ENCODE measurements at regions not wholly inside any gene's neighbourhood (a gene's known extent, or its start where the extent isn't known, plus 50 kb on each side); places are given as distances from the start of the nearest gene placed in this dataset.

- CTCF ChIA-PET (ENCODE audit: partially characterized antibody) = interaction anchor here (1.7 to 2.3 kb wide), 2 partner anchors 25 to 55 kb away, joined by 5 to 6 read pairs; no protein-coding TSS in a partner anchor
- Histone ChIP-seq H3K9me3 (ENCODE audit: insufficient read depth in 2 of 2, low read depth in 1 of 2, low read length in 1 of 2) (no peaks in the 10 kb centered on the region), H3K27ac (ENCODE audit: low read depth, low read length) (no peak overlapping the region), H4K5ac (ENCODE audit: insufficient read length, low read depth, low read length) (no peak overlapping the region), H2BK12ac (ENCODE audit: low read depth, low read length) (no peak overlapping the region), H3K23me2 (ENCODE audit: low read depth, low read length) (no peaks in the 10 kb centered on the region), H3K56ac (replicated peaks; ENCODE audit: insufficient read length, low read depth, low read length) (no peak overlapping the region), H2BK5ac (ENCODE audit: low read depth, low read length) (no peak overlapping the region), H2BK20ac (ENCODE audit: low read length) (no peak overlapping the region), H3K18ac (ENCODE audit: extremely low read depth, low read length) (no peak overlapping the region), H3K4ac (replicated peaks; ENCODE audit: insufficient read length, low read depth, low read length) (no peak overlapping the region), H2BK15ac (ENCODE audit: low read length) (no peak overlapping the region), H3K4me1 (replicated peaks in 1 of 4; ENCODE audit: control insufficient read depth in 3 of 4, insufficient read depth in 4 of 4, low read length in 3 of 4) (no peaks in the 10 kb centered on the region), H3K14ac (ENCODE audit: insufficient read length) (no peak overlapping the region), H4K8ac (ENCODE audit: extremely low read depth, insufficient read depth, low read length) (no peak overlapping the region), H4K91ac (replicated peaks; ENCODE audit: insufficient read length, low read length) (no peak overlapping the region), H3K27me3 (replicated peaks in 1 of 4; ENCODE audit: control insufficient read depth in 3 of 4, extremely low read depth in 1 of 4, insufficient read depth in 3 of 4, low read length in 3 of 4) (no peaks in the 10 kb centered on the region), H3K4me3 (ENCODE audit: extremely low read depth in 1 of 4, insufficient read depth in 2 of 4, low read depth in 3 of 4, low read length in 4 of 4) (no peak overlapping the region), H3K4me2 (ENCODE audit: insufficient read depth in 1 of 2, low read depth in 2 of 2, low read length in 2 of 2) (no peak overlapping the region), H2AFZ (ENCODE audit: low read length) (no peak overlapping the region), H3K79me1 (ENCODE audit: low read depth, low read length) (no peaks in the 10 kb centered on the region), H4K20me1 (replicated peaks in 1 of 2; ENCODE audit: control insufficient read depth in 1 of 2, insufficient read depth in 2 of 2, low read length in 2 of 2) (no peaks in the 10 kb centered on the region), H3K23ac (ENCODE audit: insufficient read length) (no peak overlapping the region), H2AK5ac (ENCODE audit: low read depth, low read length) (no peak overlapping the region), H3K9ac (replicated peaks in 1 of 4; ENCODE audit: extremely low read depth in 1 of 4, low read depth in 3 of 4, low read length in 3 of 4) (no peak overlapping the region), H3K36me3 (ENCODE audit: control insufficient read depth in 2 of 4, insufficient read depth in 4 of 4, low read length in 3 of 4) (no peaks in the 10 kb centered on the region), H3K79me2 (ENCODE audit: control insufficient read depth in 1 of 2, insufficient read depth in 2 of 2, low read length in 2 of 2) (no peaks in the 10 kb centered on the region), H2BK120ac (replicated peaks; ENCODE audit: low read depth, low read length) (no peak overlapping the region)
- FAIRE-seq (no peak), DNase-seq (ENCODE audit: low read depth in 1 of 2, low spot score in 2 of 2) (no peak)
- POLR2A ChIA-PET (ENCODE audit: partially characterized antibody) = no interaction called here
- TF ChIP-seq CHD2 (IDR thresholded peaks at IDR 0.05; ENCODE audit: low read length) = no peak
- no peak for TF ChIP-seq CTCF (IDR thresholded peaks at IDR 0.05; ENCODE audit: control extremely low read depth in 1 of 3, insufficient read depth in 1 of 3, low read depth in 1 of 3, low read length in 3 of 3)
- no peak for TF ChIP-seq ATF2 (IDR thresholded peaks at IDR 0.05; ENCODE audit: low read length)
These were observed 463.5 kb upstream of the TGFBR2 start for GRCh38 chr3:30142946-30143345.
